Adrenal gland (tissue), 5 donors: ENCODE measurements at regions not wholly inside any gene's neighbourhood (a gene's known extent, or its start where the extent isn't known, plus 50 kb on each side); places are given as distances from the start of the nearest gene placed in this dataset.

Experiments
- POLR2A ChIP-seq, 2 donors: fragments of 450-650 bp; IDR thresholded peaks; one replicate each; pipeline ENCODE4 v1.6.1; 2017; ENCODE audit warnings: antibody characterized with exemption in 2 of 2, mild to moderate bottlenecking in 2 of 2, moderate library complexity in 1 of 2
- TF ChIP-seq, protein P1 (sequence below), 6 experiments: fragments of 450-650 bp in 4 of 6; fragments of 200-600 bp in 2 of 6; sonication (generic) in 1 of 6; IDR thresholded peaks; 1 replicate in 5 of 6; 2 replicates in 1 of 6; pipeline versions ENCODE4 v1.5.1 to v1.8.0; 2016 to 2021; ENCODE audit warnings: antibody characterized with exemption in 6 of 6, mild to moderate bottlenecking in 2 of 6, moderate library complexity in 1 of 6
- donor health status: DM: no; HTN: no; CAD: no.

DNA sequence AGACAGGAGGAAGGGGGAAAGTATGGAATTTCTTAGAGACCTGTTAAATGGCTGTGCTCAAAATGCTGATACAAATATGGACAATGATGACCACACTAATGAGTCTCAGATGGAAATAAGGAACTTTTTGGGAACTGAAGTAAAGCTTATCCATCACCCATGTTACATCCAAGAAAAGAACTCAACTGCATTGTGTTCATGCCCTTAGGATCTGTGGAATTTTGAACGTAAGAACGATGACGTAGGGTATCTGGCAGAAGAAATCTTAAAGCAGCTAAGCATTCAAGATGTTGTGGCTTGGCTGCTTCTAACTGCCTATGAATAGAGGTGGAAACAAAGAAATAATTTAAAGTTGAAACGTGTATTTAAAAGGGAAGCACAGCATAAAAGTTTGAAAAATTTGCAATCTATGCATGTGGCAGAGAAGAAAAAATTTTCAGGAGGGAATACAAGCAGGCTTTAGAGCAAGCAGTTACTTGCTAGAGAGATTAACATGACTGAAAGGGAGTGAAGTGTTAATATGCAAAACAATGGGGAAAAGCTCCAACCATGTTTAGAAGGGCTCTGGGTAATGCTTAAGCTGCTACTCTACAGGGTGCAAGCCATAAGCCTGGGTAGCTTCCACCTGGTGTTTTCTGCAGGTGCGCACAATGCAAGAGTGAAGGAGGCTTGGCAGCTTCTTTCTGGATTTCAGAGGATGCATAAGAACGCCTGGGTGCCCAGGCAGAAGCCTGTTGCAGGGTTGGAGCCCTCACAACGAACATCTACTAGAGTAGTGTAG is 499.7 kb upstream of the SEMA3D start:
- TF ChIP-seq, protein P1, sequence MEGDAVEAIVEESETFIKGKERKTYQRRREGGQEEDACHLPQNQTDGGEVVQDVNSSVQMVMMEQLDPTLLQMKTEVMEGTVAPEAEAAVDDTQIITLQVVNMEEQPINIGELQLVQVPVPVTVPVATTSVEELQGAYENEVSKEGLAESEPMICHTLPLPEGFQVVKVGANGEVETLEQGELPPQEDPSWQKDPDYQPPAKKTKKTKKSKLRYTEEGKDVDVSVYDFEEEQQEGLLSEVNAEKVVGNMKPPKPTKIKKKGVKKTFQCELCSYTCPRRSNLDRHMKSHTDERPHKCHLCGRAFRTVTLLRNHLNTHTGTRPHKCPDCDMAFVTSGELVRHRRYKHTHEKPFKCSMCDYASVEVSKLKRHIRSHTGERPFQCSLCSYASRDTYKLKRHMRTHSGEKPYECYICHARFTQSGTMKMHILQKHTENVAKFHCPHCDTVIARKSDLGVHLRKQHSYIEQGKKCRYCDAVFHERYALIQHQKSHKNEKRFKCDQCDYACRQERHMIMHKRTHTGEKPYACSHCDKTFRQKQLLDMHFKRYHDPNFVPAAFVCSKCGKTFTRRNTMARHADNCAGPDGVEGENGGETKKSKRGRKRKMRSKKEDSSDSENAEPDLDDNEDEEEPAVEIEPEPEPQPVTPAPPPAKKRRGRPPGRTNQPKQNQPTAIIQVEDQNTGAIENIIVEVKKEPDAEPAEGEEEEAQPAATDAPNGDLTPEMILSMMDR (IDR thresholded peaks at IDR 0.05) = no peak
- no peak for TF ChIP-seq POLR2A (IDR thresholded peaks at IDR 0.05)
